PC-3 (cell line): ENCODE measurements at regions not wholly inside any gene's neighbourhood (a gene's known extent, or its start where the extent isn't known, plus 50 kb on each side); places are given as distances from the start of the nearest gene placed in this dataset.
A peak's percentile ranks its signal among the peaks of the same experiment; 100 is the strongest.

Experiments used
- ATAC-seq: fragments of 200-7000 bp; cut with Tn5 transposase; 2 replicates; pipeline ENCODE4 v1.9.1; 2020; ENCODE audit warnings: mild to moderate bottlenecking, moderate library complexity
- BruUV-seq: library from RNA; stranded (reverse); fragments of 400-500 nt; replicated peaks from 2 replicates; lab custom pipeline; 2021; lab: Mats Ljungman, UMichigan
- CTCF ChIA-PET: fragments of 300-600 bp; sonication (Branson Sonifier 250); formaldehyde crosslinking; loops from one replicate; lab custom pipeline; 2022; ENCODE audit warnings: antibody characterized with exemption; lab: Charles Lee
- POLR2A ChIA-PET: fragments of 300-600 bp; sonication (Branson Sonifier 250); formaldehyde crosslinking; loops from one replicate; lab custom pipeline; 2022; ENCODE audit warnings: antibody characterized with exemption; ENCODE audit not compliant: unreplicated experiment; lab: Charles Lee
- DNase-seq: peaks from one replicate; pipeline ENCODE4 v3.0.0-alpha.2; 2015
- H2AFZ ChIP-seq: fragments of 300-600 bp; sonication (generic); 2 replicates; pipeline ENCODE4 v1.6.0; 2016; ENCODE audit warnings: antibody characterized with exemption, low read length
- H3F3A ChIP-seq: fragments of 300-600 bp; sonication (generic); one replicate; pipeline ENCODE4 v1.6.0; 2017; ENCODE audit warnings: antibody characterized with exemption, low read length, control low read depth, mild to moderate bottlenecking; ENCODE audit not compliant: unreplicated experiment
- H3K27ac ChIP-seq: fragments of 300-600 bp; sonication (generic); 2 replicates; pipeline ENCODE4 v1.5.1; 2016; ENCODE audit warnings: mild to moderate bottlenecking, low read length
- H3K27me3 ChIP-seq: fragments of 300-600 bp; sonication (generic); 2 replicates; pipeline ENCODE4 v1.6.1; 2016; ENCODE audit warnings: low read length, mixed read lengths
- H3K36me3 ChIP-seq: fragments of 300-600 bp; sonication (generic); 2 replicates; pipeline ENCODE4 v1.6.1; 2016; ENCODE audit warnings: low read depth, mixed run types, low read length, mixed read lengths
- H3K4me1 ChIP-seq: fragments of 300-600 bp; sonication (generic); 2 replicates; pipeline ENCODE4 v1.5.1; 2016; ENCODE audit warnings: low read length; ENCODE audit not compliant: insufficient read depth
- H3K4me2 ChIP-seq: fragments of 300-600 bp; sonication (generic); 2 replicates; pipeline ENCODE4 v1.6.0; 2016; ENCODE audit warnings: low read length
- H3K4me3 ChIP-seq: fragments of 300-600 bp; sonication (generic); 2 replicates; pipeline ENCODE4 v1.5.1; 2016; ENCODE audit warnings: mild to moderate bottlenecking, low read length, mixed read lengths
- H3K79me2 ChIP-seq: fragments of 300-600 bp; sonication (generic); 2 replicates; pipeline ENCODE4 v1.6.1; 2017; ENCODE audit warnings: low read length, mixed read lengths
- H3K9ac ChIP-seq: fragments of 300-600 bp; sonication (generic); 2 replicates; pipeline ENCODE4 v1.6.0; 2016; ENCODE audit warnings: mild to moderate bottlenecking, low read length
- H3K9me2 ChIP-seq: fragments of 300-600 bp; sonication (generic); replicated peaks from 2 replicates; pipeline ENCODE4 v1.6.1; 2016; ENCODE audit warnings: mixed run types, low read length, mixed read lengths
- H3K9me3 ChIP-seq: fragments of 300-600 bp; sonication (generic); 2 replicates; pipeline ENCODE4 v1.6.1; 2016; ENCODE audit warnings: low read length, mixed read lengths
- H4K20me1 ChIP-seq: fragments of 300-600 bp; sonication (generic); 2 replicates; pipeline ENCODE4 v1.6.1; 2016; ENCODE audit warnings: low read length, mixed read lengths
- EZH2 ChIP-seq: fragments of 300-600 bp; sonication (generic); IDR thresholded peaks from one replicate; pipeline ENCODE4 v1.6.1; 2017; ENCODE audit warnings: antibody characterized with exemption, mild to moderate bottlenecking, low read length; ENCODE audit not compliant: unreplicated experiment
- EZH2phosphoT487 ChIP-seq: fragments of 300-600 bp; sonication (generic); IDR thresholded peaks from 2 replicates; pipeline ENCODE4 v1.6.1; 2018; ENCODE audit warnings: mild to moderate bottlenecking, antibody characterized with exemption, low read length, borderline replicate concordance
- intact Hi-C: fragments of 100-400 bp; cut with micrococcal nuclease; formaldehyde crosslinking; loops from 2 replicates; pipeline ENCODE4 v1.9.0; 2023
- TF ChIP-seq, protein P1 (sequence below): fragments of 300-600 bp; sonication (generic); conservative IDR thresholded peaks from 2 replicates; pipeline ENCODE4 v1.5.1; 2017; ENCODE audit warnings: antibody characterized with exemption, low read depth, mild to moderate bottlenecking, low read length

DNA sequence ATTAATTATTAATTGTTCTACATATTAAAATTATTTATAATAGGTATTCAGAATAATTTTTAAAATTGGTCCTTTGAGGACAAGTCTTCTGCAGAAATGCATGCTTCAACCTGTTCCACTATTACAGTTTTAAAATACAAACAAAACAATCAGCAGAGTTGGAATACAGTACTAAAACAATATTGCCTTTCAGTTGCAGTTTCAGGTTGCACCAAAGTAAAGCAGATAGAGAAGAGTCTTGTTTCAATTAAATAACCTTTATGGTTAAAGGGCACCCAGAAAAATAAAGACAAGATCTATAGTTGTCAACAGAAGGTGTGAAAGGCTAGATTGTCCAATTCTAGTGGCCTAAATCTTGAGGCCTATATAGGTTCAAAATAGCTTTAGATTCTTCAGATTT is 424.5 kb downstream of the FOXG1 start:
- Histone ChIP-seq H3K9me3 (no peaks in the 10 kb centered on the region), H3K27ac (no peak overlapping the region), H3F3A (no peaks in the 10 kb centered on the region), H3K9me2 (no peaks in the 10 kb centered on the region), H3K36me3 (no peaks in the 10 kb centered on the region), H3K4me2 (no peak overlapping the region), H3K4me1 (no peaks in the 10 kb centered on the region), H3K4me3 (no peak overlapping the region), H4K20me1 (no peaks in the 10 kb centered on the region), H2AFZ (no peak overlapping the region), H3K9ac (no peak overlapping the region), H3K27me3 (no peaks in the 10 kb centered on the region), H3K79me2 (no peaks in the 10 kb centered on the region)
- CTCF ChIA-PET: no interaction called here
- intact Hi-C loops: no loop called here
- BruUV-seq: no TSS peak
- DNase-seq (no peak), ATAC-seq (no peak)
- POLR2A ChIA-PET: no interaction called here
- TF ChIP-seq EZH2 (no peak), EZH2phosphoT487 (no peak)
- TF ChIP-seq, protein P1, sequence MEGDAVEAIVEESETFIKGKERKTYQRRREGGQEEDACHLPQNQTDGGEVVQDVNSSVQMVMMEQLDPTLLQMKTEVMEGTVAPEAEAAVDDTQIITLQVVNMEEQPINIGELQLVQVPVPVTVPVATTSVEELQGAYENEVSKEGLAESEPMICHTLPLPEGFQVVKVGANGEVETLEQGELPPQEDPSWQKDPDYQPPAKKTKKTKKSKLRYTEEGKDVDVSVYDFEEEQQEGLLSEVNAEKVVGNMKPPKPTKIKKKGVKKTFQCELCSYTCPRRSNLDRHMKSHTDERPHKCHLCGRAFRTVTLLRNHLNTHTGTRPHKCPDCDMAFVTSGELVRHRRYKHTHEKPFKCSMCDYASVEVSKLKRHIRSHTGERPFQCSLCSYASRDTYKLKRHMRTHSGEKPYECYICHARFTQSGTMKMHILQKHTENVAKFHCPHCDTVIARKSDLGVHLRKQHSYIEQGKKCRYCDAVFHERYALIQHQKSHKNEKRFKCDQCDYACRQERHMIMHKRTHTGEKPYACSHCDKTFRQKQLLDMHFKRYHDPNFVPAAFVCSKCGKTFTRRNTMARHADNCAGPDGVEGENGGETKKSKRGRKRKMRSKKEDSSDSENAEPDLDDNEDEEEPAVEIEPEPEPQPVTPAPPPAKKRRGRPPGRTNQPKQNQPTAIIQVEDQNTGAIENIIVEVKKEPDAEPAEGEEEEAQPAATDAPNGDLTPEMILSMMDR: no peak

DNA sequence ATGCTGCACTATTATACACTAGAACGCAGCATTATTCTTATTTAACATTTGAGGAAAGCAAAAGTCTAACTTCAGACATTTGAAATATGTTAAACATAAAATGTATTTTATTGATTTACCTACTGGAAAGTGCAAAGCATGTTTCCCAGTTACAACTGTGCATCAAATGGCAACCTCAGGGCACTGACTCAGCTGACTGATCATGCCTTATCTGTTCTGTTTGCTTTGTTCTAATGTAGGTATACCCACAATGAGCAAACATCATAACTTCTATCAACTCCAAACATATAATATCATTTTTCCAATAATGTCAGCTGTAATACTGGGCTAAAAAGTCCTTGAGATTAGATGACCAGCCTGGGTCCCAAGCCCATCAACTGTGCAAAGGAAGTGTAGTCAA is 431.0 kb downstream of the FOXG1 start:
- ChIA-PET CTCF (no interaction called here), POLR2A (no interaction called here)
- H3K79me2 ChIP-seq: no peaks in the 10 kb centered on the region
- no TSS peak for BruUV-seq
- no peak overlapping the region for H3K9ac ChIP-seq
- no peak overlapping the region for H3K4me3 ChIP-seq
- intact Hi-C loops: loop anchor here (2.0 kb wide), 1 partner anchor 19 kb away; no protein-coding TSS in a partner anchor
- no peak overlapping the region for H3K27ac ChIP-seq
- no peak overlapping the region for H2AFZ ChIP-seq
- H3K36me3 ChIP-seq: no peaks in the 10 kb centered on the region
- H3F3A ChIP-seq: no peaks in the 10 kb centered on the region
- no peaks in the 10 kb centered on the region for H3K27me3 ChIP-seq
- ATAC-seq (peak; percentile 92), DNase-seq (peak; percentile 31)
- no peak overlapping the region for H3K4me2 ChIP-seq
- TF ChIP-seq, protein P1: no peak
- TF ChIP-seq EZH2: no peak
- no peak for TF ChIP-seq EZH2phosphoT487
- no peaks in the 10 kb centered on the region for H3K9me2 ChIP-seq
- peaks cover 6% of the 10 kb centered on the region; the same call in 1 of the 2 replicates for H3K4me1 ChIP-seq
- H3K9me3 ChIP-seq: no peaks in the 10 kb centered on the region
- no peaks in the 10 kb centered on the region for H4K20me1 ChIP-seq

DNA sequence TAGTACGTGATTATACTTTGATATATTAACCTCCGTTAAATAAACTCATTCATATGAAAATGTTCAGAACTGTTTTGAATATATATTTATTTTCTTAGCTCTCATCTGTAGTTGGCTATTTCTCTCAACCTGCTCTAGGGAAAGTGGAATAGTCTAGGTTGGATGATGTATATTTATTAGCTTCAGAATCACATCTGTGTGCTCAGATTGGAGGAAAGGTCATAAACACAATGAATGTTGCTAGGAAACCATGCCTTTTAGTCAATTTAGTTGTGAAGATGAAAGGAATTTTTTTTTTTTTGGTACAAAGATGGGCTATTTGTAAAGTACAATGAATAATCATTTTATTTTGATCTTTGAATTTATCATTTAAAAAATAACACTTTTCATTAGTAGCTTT is 439.1 kb downstream of the FOXG1 start:
- Histone ChIP-seq H3K9ac (no peak overlapping the region), H3K4me1 (no peaks in the 10 kb centered on the region), H3K4me2 (no peak overlapping the region), H2AFZ (no peak overlapping the region), H3K4me3 (no peak overlapping the region), H3K27ac (no peak overlapping the region), H3K9me2 (no peaks in the 10 kb centered on the region), H3F3A (no peaks in the 10 kb centered on the region), H3K79me2 (no peaks in the 10 kb centered on the region), H3K27me3 (no peaks in the 10 kb centered on the region), H3K9me3 (no peaks in the 10 kb centered on the region), H4K20me1 (no peaks in the 10 kb centered on the region), H3K36me3 (no peaks in the 10 kb centered on the region)
- DNase-seq (no peak), ATAC-seq (no peak)
- intact Hi-C loops: no loop called here
- BruUV-seq: no TSS peak
- CTCF ChIA-PET: no interaction called here
- TF ChIP-seq EZH2 (no peak), EZH2phosphoT487 (no peak)
- TF ChIP-seq, protein P1: no peak
- POLR2A ChIA-PET: no interaction called here
